K562 (cell line): ENCODE measurements at regions not wholly inside any gene's neighbourhood (a gene's known extent, or its start where the extent isn't known, plus 50 kb on each side); places are given as distances from the start of the nearest gene placed in this dataset.

Source experiments
- ATAC-seq: fragments of 200-7000 bp; cut with Tn5 transposase; 3 replicates; pipeline ENCODE4 v1.9.1; 2020; ENCODE audit warnings: moderate library complexity
- BruUV-seq: library from RNA; stranded (reverse); fragments of 400-500 nt; replicated peaks from 2 replicates; lab custom pipeline; 2021; lab: Mats Ljungman, UMichigan
- CTCF ChIA-PET: fragments of 300-600 bp; formaldehyde crosslinking; extraction: SDS; loops from one replicate; lab custom pipeline; 2021; ENCODE audit warnings: low intra/inter-chr PET ratio; lab: Yijun Ruan, JAX
- POLR2A ChIA-PET: fragments of 300-600, 350-650 bp; sonication (Branson Sonifier 250); formaldehyde crosslinking; extraction: SDS; loops from one replicate; lab custom pipeline; 2021; ENCODE audit warnings: antibody characterized with exemption, inconsistent platforms; lab: Yijun Ruan, JAX
- DNase-seq, 4 experiments: peaks; one replicate each; pipeline versions ENCODE4 v3.0.0 to v3.0.0-alpha.2; 2011 to 2018; ENCODE audit warnings: low spot score in 3 of 4, mixed read lengths in 3 of 4; ENCODE audit errors: extremely low read depth in 1 of 4
- FAIRE-seq: peaks from 2 replicates; lab custom pipeline; 2011; peaks lifted over from hg19 to GRCh38; lab: Jason Lieb, UNC
- H2AFZ ChIP-seq: 2 replicates; pipeline ENCODE4 v1.6.0; 2011; ENCODE audit warnings: low read depth, low read length, control low read depth, inconsistent platforms
- H3K27ac ChIP-seq: fragments of 200-600 bp; 3 replicates; pipeline ENCODE4 v1.8.0; 2011; ENCODE audit warnings: low read depth, mild to moderate bottlenecking, control low read depth, inconsistent platforms, low read length, moderate library complexity, mixed read lengths; ENCODE audit errors: extremely low read depth
- H3K27me3 ChIP-seq, 2 experiments: fragments of 300-600 bp in 1 of 2; 2 replicates in 1 of 2; 3 replicates in 1 of 2; pipeline versions ENCODE4 v1.6.0 to v1.8.0; 2011; ENCODE audit warnings: inconsistent platforms in 2 of 2, low read length in 2 of 2, mild to moderate bottlenecking in 1 of 2, mixed read lengths in 1 of 2, moderate library complexity in 1 of 2; ENCODE audit not compliant: control insufficient read depth in 2 of 2, insufficient read depth in 2 of 2
- H3K36me3 ChIP-seq: fragments of 300-600 bp; 3 replicates; pipeline ENCODE4 v1.8.0; 2011; ENCODE audit warnings: mild to moderate bottlenecking, low read length, inconsistent platforms; ENCODE audit not compliant: control insufficient read depth, insufficient read depth
- H3K4me1 ChIP-seq, 2 experiments: fragments of 200-600 bp in 1 of 2; replicated peaks in 1 of 2; 2 replicates in 1 of 2; 3 replicates in 1 of 2; pipeline versions ENCODE4 v1.5.1 to v1.8.0; 2011; ENCODE audit warnings: inconsistent platforms in 2 of 2, low read length in 2 of 2, mild to moderate bottlenecking in 1 of 2, mixed read lengths in 1 of 2, moderate library complexity in 1 of 2; ENCODE audit not compliant: control insufficient read depth in 2 of 2, insufficient read depth in 2 of 2
- H3K4me2 ChIP-seq: 2 replicates; pipeline ENCODE4 v1.6.1; 2011; ENCODE audit warnings: low read length, control low read depth, inconsistent platforms, mixed read lengths; ENCODE audit not compliant: insufficient read depth
- H3K4me3 ChIP-seq: fragments of 200-600 bp; sonication (generic), shearing (Covaris generic); 2 replicates; pipeline ENCODE4 v1.5.1; 2016; ENCODE audit warnings: control low read depth, inconsistent platforms
- H3K79me2 ChIP-seq: fragments of 200-600 bp; 3 replicates; pipeline ENCODE4 v1.8.0; 2011; ENCODE audit warnings: low read length, inconsistent platforms; ENCODE audit not compliant: control insufficient read depth, insufficient read depth
- H3K9ac ChIP-seq, 2 experiments: 2 replicates each; pipeline versions ENCODE4 v1.6.0 to v1.6.1; 2011; ENCODE audit warnings: low read depth in 2 of 2, low read length in 2 of 2, control low read depth in 1 of 2, inconsistent platforms in 1 of 2, mild to moderate bottlenecking in 1 of 2, mixed read lengths in 1 of 2; ENCODE audit not compliant: insufficient read depth in 1 of 2
- H3K9me1 ChIP-seq: one replicate; pipeline ENCODE4 v1.6.0; 2011; ENCODE audit warnings: inconsistent platforms, mild to moderate bottlenecking, low read length, moderate library complexity; ENCODE audit not compliant: control insufficient read depth, insufficient read depth
- H3K9me3 ChIP-seq: replicated peaks from 2 replicates; pipeline ENCODE4 v1.5.1; 2011; ENCODE audit warnings: low read depth, low read length, inconsistent platforms; ENCODE audit not compliant: control insufficient read depth, insufficient read depth
- H4K20me1 ChIP-seq: replicated peaks from 2 replicates; pipeline ENCODE4 v1.6.1; 2011; ENCODE audit warnings: low read length, inconsistent platforms, mixed read lengths; ENCODE audit not compliant: control insufficient read depth, insufficient read depth
- CREM ChIP-seq: IDR thresholded peaks from 2 replicates; pipeline ENCODE4 v1.6.1; 2014; ENCODE audit warnings: antibody characterized with exemption, low read depth
- CXXC5 ChIP-seq: fragments of 250-450 bp; sonication (Bioruptor Pico); IDR thresholded peaks from 2 replicates; pipeline ENCODE4 v1.8.0; 2022; ENCODE audit warnings: inconsistent platforms, mild to moderate bottlenecking, moderate library complexity
- EHMT2 ChIP-seq: fragments of 450-650 bp; IDR thresholded peaks from 2 replicates; pipeline ENCODE4 v1.6.1; 2018; ENCODE audit warnings: antibody characterized with exemption
- FOXM1 ChIP-seq, 2 experiments: fragments of 450-650 bp in 1 of 2; sonication (generic) in 1 of 2; formaldehyde crosslinking in 1 of 2; IDR thresholded peaks; 2 replicates each; pipeline versions ENCODE4 v1.6.1 to v1.9.0; 2017 to 2022; ENCODE audit warnings: low read depth in 2 of 2, mild to moderate bottlenecking in 2 of 2, missing genetic modification reagents in 1 of 2, moderate library complexity in 1 of 2
- GABPA ChIP-seq: fragments of 200-800 bp; sonication (Bioruptor generic); conservative IDR thresholded peaks from 2 replicates; pipeline ENCODE4 v1.6.1; 2016; ENCODE audit warnings: low read depth, missing genetic modification characterization, missing compliant biosample characterization
- MTA2 ChIP-seq: fragments of 450-650 bp; IDR thresholded peaks from 2 replicates; pipeline ENCODE4 v1.6.1; 2016; ENCODE audit warnings: low read depth
- RHOXF2B ChIP-seq: fragments of 250-450 bp; sonication (Bioruptor Pico); conservative IDR thresholded peaks from 2 replicates; pipeline ENCODE4 v1.5.1; 2021
- ZNF282 ChIP-seq: sonication (generic); formaldehyde crosslinking; IDR thresholded peaks from 2 replicates; pipeline ENCODE4 v1.8.1; 2023; ENCODE audit warnings: missing genetic modification reagents
- ZNF316 ChIP-seq: fragments of 450-650 bp; IDR thresholded peaks from 2 replicates; pipeline ENCODE4 v1.6.1; 2016
- ZZZ3 ChIP-seq: fragments of 450-650 bp; IDR thresholded peaks from 2 replicates; pipeline ENCODE4 v1.6.1; 2016; ENCODE audit warnings: antibody characterized with exemption, mild to moderate bottlenecking, moderate library complexity
- whole genome bisulfite sequencing: fragments of 100-300 bp; shearing (Covaris generic); methylation state at CpG from one replicate; pipeline ENCODE4 v1.1.6; 2016; ENCODE audit warnings: low coverage, mixed read lengths; ENCODE audit not compliant: insufficient coverage; ENCODE audit errors: missing lambda C conversion rate; 5-methylcytosine and 5-hydroxymethylcytosine counted together
- in situ Hi-C: fragments of 300-500 bp; cut with MboI; formaldehyde crosslinking; loops from 4 replicates; pipeline ENCODE4 v1.15.0; 2018; ENCODE audit warnings: inconsistent platforms, mixed read lengths
- intact Hi-C: fragments of 100-400 bp; cut with micrococcal nuclease; formaldehyde crosslinking; loops from 2 replicates; pipeline ENCODE4 v1.14.2; 2022
- TF ChIP-seq, protein P1 (sequence below): sonication (generic); formaldehyde crosslinking; IDR thresholded peaks from 2 replicates; pipeline ENCODE4 v1.8.1; 2023; ENCODE audit warnings: mild to moderate bottlenecking, missing genetic modification reagents

DNA sequence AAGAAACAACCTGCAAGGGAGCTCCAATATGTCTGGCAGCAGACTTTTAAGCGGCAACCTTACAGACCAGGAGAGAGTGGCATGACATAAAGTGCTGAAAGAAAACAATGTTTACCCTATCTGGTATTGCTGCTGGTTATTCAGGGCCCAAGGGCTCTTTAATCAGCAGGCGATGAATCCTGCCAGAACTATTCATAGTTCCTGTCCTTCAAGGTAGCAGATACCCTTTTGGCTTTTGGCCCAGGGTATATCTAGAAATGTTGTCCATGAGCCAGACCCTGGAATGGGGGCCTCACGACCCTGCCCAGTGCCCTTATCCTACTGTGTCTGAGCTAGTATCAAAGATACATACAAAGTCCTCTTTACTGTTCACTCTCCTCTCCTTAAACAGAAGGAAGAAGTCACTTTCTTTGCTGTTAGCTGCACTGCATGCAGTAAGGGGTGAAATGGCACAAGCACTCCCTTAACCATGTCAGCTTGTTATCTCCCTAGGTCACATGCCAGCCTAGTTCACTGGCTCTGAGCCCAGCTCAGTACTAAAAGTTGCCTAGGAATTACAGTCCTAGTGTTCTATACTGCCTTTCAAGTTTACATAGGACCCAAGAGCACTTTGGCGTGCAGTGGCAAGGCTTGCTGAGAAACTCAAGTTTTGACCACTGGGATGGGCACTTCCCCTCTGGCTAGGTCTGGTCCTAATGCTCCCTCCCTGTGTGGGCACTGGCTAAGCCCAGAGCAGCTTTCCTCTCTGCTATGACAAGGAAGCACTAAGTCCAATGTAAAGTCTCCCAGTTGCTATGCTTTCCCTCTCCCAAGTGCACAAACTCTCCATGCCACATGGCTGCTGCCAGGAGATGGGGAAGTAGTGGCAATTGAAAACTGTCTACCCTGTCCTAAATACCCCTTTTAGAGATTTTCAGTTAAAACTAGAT lies 122.0 kb downstream of the HTR1B start:
- Histone ChIP-seq H3K9me3 (0 out of 2 replicates have a peak, but pooled peaks cover 2% of the 10 kb centered on the region), H3K4me2 (no peak overlapping the region), H3K9ac (no peak overlapping the region), H3K9me1 (no peaks in the 10 kb centered on the region), H3K27ac (no peak overlapping the region), H3K4me1 (no peaks in the 10 kb centered on the region), H2AFZ (no peak overlapping the region), H3K4me3 (no peak overlapping the region), H3K79me2 (no peaks in the 10 kb centered on the region), H3K36me3 (no peaks in the 10 kb centered on the region), H3K27me3 (no peaks in the 10 kb centered on the region), H4K20me1 (no peaks in the 10 kb centered on the region)
- POLR2A ChIA-PET: no interaction called here
- no peak for DNase-seq
- ATAC-seq: no peak
- WGBS: 0% methylated on average over 4 of the region's 4 CpGs
- FAIRE-seq: no peak
- no TSS peak for BruUV-seq
- CTCF ChIA-PET: no interaction called here
- in situ Hi-C loops: no loop called here
- no peak for TF ChIP-seq GABPA (tag)
- TF ChIP-seq FOXM1 (IDR thresholded peaks at IDR 0.05; ENCODE audit: low read depth): no peak
- no peak for TF ChIP-seq FOXM1 (CRISPR knock-in tag; IDR thresholded peaks at IDR 0.05; ENCODE audit: low read depth)
- no peak for TF ChIP-seq ZNF282 (CRISPR knock-in tag)
- TF ChIP-seq CREM: no peak
- no peak for TF ChIP-seq ZZZ3
- TF ChIP-seq ZNF316: no peak
- no peak for TF ChIP-seq RHOXF2B (CRISPR knock-in tag)
- TF ChIP-seq MTA2: no peak
- no peak for TF ChIP-seq CXXC5 (CRISPR knock-in tag)
- TF ChIP-seq, protein P1, sequence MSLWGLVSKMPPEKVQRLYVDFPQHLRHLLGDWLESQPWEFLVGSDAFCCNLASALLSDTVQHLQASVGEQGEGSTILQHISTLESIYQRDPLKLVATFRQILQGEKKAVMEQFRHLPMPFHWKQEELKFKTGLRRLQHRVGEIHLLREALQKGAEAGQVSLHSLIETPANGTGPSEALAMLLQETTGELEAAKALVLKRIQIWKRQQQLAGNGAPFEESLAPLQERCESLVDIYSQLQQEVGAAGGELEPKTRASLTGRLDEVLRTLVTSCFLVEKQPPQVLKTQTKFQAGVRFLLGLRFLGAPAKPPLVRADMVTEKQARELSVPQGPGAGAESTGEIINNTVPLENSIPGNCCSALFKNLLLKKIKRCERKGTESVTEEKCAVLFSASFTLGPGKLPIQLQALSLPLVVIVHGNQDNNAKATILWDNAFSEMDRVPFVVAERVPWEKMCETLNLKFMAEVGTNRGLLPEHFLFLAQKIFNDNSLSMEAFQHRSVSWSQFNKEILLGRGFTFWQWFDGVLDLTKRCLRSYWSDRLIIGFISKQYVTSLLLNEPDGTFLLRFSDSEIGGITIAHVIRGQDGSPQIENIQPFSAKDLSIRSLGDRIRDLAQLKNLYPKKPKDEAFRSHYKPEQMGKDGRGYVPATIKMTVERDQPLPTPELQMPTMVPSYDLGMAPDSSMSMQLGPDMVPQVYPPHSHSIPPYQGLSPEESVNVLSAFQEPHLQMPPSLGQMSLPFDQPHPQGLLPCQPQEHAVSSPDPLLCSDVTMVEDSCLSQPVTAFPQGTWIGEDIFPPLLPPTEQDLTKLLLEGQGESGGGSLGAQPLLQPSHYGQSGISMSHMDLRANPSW (CRISPR knock-in tag): no peak
- no peak for TF ChIP-seq EHMT2
- intact Hi-C loops: no loop called here
